GM21717 (cell line): ENCODE measurements at regions not wholly inside any gene's neighbourhood (a gene's known extent, or its start where the extent isn't known, plus 50 kb on each side); places are given as distances from the start of the nearest gene placed in this dataset.
"Not testable (repeated sequence)": the region's sequence is repeated elsewhere in the genome, so short reads cannot be mapped to it uniquely, and the experiment has no call there.

ENCODE experiments used
- ATAC-seq: cut with Tn5 transposase; IDR thresholded peaks from one replicate; pipeline ENCODE4 v1.9.1; 2021; ENCODE audit warnings: mild to moderate bottlenecking, moderate library complexity; ENCODE audit not compliant: unreplicated experiment

DNA sequence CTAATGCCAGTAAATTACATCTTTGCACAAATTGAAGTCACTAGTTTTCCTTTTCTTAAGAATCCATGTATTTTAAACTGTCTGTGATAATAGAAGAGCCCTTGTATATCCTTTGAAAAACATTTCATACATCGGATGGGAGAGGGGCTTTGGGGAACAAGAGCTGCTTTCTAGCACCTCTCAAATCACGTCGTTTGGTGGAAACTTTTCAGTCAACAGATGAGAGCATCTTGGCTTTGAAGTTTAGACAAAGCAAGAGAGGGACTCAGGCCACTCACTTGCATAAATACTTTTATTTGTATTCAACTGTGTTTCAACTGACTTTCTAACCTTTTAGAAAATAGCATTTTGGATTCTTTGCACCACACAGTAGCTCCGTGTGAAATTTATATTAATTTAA is 502.3 kb upstream of the IMPG1 start:
- ATAC-seq, result no peak

DNA sequence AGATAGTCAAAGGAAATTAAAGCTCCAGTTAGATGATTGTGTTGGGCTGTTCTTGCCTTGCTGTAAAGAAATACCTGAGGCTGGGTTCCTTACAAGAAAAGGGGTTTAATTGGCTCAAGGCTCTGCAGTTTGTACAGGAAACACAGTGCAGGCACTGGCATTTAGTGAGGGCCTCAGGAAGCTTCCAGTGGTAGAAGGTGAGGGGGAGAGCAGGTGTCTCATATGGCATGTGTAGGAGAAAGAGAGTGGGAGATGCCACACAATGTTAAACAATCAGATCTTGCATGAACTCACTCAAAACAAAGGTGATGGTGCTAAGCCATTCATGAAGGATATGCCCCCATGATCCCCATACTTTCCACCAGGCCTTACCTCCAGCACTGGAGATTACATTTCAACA is 493.5 kb upstream of the IMPG1 start:
- no peak for ATAC-seq

GRCh38 chr6:76562371-76562770 is 489.9 kb upstream of the IMPG1 start:
- ATAC-seq, result not testable (repeated sequence)

DNA sequence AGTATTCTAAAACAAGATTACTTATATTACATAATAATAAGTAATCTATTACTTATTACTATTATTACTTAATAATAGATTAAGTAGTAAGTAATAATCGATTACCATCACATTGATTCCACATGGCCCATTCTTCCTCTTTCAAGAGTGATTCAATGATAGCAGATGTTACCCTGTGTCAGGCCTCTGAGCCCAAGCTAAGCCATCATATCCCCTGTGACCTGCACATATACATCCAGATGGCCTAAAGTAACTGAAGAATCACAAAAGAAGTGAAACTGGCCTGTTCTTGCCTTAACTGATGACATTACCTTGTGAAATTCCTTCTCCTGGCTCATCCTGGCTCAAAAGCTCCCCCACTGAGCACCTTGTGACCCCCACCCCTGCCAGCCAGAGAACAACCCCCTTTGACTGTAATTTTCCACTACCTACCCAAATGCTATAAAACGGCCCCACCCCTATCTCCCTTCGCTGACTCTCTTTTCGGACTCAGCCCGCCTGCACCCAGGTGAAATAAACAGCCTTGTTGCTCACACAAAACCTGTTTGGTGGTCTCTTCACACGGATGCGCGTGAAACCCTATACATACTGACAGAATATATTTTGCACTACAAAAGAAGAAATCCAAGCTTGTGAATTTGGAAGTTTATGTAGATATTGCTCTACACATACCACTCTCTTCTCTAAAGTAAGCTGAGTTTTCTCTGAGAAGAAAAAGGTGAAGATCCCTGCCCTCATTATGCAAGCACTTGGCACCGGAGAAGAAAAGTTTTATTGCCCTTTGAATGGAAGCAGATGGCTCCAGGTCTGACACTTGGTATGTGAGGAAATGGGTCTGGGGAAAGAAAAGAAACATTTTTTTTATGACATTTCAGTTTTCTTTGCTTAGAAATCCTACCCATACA is 488.6 kb upstream of the IMPG1 start:
- ATAC-seq, result not testable (repeated sequence)

DNA sequence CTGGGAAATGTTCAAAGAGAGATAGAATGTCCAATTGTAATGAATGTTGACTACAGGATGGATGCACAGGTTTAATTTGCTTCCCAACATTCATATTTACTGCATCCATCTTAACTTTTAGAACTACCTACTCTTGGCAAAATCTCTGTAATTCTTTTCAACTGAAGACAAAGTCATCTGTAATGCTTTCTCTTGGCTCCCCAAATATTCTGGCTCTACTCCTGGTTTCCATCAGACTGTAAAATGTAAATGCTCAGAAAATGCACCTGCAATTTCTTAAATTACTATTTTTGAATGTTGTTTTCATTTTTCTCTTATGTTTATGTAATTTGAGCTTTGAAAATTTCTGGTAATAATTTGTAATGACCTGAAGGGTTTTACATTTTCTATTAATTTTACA is 480.8 kb upstream of the IMPG1 start:
- no peak for ATAC-seq

DNA sequence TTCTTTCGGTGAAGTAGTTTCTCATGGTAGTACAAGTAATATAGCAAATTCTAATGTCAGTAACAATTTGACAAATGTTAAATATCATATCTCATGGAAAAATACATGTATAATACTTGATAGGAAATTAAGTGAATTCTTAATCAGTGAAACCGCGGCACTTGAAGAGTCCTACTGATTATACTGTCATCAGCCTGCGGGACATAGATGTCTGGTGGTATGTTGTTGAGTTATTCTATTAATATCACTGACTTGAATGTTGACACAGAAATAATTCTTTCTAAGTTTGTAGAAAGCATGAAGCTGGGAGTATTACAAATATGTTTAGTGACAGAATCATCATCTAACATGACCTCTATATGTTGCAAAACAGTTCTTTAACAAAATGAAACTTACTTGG is 479.8 kb upstream of the IMPG1 start:
- ATAC-seq, result no peak

- no peak for ATAC-seq
Measured at GRCh38 chr6:76533661-76534060, 461.2 kb upstream of the IMPG1 start.

- no peak for ATAC-seq
Measured at GRCh38 chr6:76532647-76533046, 460.2 kb upstream of the IMPG1 start.

DNA sequence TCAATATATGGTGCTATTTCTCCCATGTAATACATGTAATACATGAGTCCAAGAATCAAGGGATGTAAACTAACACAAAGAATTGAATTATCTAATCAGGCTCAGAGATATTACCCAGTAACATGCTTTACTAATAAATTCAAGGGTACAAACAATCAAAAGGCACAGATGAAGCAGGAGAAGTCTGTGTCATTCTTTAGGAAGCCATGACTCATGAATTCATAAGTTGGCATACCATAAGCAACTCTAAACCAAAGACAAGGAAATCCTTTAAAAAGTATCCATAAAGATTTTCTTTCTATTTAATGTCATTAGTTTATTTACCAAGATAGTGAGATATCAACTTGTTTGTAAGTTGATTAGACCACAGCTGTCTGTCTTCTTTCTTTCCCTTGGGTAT is 446.0 kb upstream of the IMPG1 start:
- ATAC-seq, result no peak

DNA sequence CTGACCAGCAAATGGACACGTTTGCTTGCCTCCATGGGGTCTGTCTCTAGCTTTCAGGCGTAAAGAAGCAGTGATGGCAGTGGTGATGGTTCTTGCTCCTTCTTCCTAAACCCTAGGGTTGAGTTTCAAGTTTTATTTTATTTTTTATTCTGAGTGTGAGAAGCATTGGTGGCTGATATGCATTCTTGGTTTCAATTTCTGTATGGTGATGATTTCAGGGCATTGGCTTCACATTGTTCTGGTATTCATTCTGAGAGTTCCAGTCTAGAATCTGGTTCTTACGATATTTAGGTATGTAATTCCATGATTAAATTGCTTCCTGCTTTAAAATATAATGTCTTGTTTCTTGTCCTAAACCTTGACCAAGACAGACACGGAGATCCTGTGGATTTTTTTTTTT is 444.5 kb upstream of the IMPG1 start:
- ATAC-seq, result no peak

DNA sequence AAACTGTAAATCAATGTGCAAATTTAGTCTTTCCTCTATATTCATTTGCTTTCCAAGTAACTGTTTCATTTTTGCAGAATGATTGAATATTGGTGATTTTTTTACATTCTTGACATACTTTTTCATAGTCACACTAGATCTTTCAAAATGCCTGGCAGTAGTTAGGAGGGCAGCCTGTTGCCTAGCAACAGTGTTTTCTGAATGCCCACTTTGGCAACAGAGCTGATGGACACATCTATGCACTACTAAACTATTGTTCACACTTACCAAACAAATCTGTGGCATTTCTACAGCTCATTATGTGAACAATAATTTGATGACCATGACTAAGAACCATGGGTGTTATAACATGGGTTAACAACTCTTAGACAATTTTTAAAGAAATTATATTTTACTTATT is 438.0 kb upstream of the IMPG1 start:
- no peak for ATAC-seq

GRCh38 chr6:76509397-76509796 is 436.9 kb upstream of the IMPG1 start:
- ATAC-seq, result no peak

GRCh38 chr6:76506808-76507207 is 434.3 kb upstream of the IMPG1 start:
- ATAC-seq, result no peak

DNA sequence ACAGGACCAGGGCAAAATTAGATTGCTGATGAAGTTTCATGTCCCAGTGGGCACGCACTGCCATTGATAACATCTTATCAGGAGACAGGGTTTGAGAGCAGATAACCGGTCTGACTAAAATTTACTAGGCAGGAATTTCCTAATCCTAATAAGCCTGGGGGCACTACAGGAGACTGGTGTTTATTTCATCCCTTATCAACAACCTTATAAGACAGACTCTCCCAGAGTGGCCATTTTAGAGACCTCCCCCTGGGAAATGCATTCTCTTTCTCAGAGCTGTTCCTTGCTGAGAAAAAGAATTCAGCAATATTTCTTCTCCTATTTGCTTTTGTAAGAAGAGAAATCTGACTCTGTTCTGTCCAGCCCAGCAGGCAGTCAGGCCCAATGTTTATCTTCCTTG is 423.4 kb upstream of the IMPG1 start:
- ATAC-seq, result no peak

- not testable (repeated sequence) for ATAC-seq
Measured at GRCh38 chr6:76491376-76491775, 418.9 kb upstream of the IMPG1 start.

DNA sequence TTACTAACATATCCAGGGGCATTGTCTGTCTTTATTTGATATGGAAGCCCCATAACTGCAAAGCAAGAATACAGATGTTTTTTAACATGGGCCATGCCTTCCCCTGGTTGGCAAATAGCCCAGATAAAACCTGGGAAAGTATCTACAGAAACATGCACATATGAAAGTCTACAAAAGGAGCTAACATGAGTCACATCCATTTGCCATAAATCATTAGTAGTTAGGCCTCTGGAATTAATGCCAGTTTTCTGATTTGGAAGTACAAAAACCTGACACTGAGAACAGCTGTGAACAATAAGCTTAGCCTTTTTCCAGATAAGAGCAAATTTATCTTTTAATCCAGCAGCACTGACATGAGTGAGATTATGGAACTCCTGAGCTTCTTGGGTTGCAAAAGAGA is 418.0 kb upstream of the IMPG1 start:
- ATAC-seq, result no peak

DNA sequence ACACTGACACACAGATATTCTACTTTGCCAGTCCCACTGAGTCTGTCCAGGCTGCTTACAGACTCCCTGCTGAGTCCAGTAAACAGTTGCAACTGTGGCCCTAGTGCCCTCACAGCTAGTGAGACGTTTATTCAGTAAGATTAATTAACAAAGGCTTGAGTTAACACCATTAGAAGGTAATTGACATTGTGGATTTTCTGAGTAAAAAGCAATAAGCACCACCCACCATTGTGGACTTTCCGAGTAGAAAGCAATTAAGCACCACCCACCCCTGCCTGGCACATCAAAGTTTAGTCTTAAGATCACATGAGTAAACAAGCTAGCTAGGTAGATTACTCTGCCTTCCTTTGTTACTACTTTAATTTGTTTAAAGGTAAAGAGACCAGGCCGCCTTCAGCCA is 408.6 kb upstream of the IMPG1 start:
- ATAC-seq, result no peak

- no peak for ATAC-seq
Measured at GRCh38 chr6:76472858-76473257, 400.4 kb upstream of the IMPG1 start.

DNA sequence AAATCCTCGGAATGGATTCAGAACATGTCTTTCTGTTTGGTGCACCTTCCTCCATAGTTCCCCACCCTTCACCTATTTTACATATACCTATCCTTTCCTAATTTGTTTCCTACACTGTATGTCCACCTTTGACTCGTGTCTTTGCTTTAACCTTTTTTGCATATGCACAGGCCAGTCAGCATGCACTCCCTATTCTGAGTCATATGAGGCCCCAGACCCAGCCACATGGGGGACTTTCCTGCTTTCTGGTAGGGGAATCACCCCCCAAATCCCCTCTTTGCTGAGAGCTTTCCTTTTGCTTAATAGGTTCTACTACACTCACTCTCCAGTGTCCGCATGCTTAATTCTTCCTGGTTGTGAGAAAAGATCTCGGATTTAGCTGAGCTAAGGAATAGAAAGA is 393.8 kb upstream of the IMPG1 start:
- ATAC-seq, result no peak

- no peak for ATAC-seq
Measured at GRCh38 chr6:76465410-76465809, 392.9 kb upstream of the IMPG1 start.

- no peak for ATAC-seq
Measured at GRCh38 chr6:76453270-76453669, 380.8 kb upstream of the IMPG1 start.

DNA sequence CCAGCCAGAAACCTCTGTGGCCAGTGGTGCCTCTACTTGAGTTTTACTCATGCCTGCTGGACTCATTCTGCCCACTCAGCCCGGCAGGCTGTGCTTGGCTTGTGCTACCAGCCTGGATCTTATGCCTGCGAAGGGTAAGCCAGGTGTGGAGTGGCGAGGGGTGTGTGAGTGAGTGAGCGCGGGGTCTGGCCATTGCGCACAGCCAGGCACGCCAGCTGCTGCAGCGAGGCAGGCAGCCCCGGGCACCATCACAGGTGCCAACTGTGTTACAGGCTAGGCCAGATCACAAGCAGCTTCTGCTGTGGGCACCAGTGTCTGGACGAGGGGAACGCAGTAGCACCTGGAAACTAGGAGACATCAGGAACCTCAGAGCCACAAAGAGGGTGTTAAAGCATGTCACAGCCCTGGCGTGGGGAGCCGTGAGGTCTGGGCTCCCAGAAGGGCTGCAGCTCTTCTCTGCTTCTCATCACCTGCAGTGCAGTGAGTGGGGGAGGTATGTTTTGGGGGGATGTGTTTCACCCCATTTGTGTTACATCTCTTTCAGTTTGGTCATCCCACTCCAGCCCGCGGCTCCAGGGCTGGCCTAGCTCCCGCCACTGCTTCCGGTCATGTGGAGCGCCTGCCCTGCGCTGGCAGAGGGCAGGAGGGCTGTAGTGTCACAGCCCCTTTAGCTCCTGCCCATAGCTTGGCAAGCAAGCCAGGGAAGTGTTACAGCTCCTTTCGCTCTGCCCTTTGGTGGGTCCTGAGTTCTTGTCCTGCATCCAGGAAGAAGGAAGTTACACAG is 379.7 kb upstream of the IMPG1 start:
- no peak for ATAC-seq
